GM18907 (cell line): ENCODE measurements at regions not wholly inside any gene's neighbourhood (a gene's known extent, or its start where the extent isn't known, plus 50 kb on each side); places are given as distances from the start of the nearest gene placed in this dataset.

ENCODE experiments used
- ATAC-seq: cut with Tn5 transposase; IDR thresholded peaks from one replicate; pipeline ENCODE4 v1.9.1; 2021; ENCODE audit warnings: mild to moderate bottlenecking, moderate library complexity; ENCODE audit not compliant: unreplicated experiment

- no peak for ATAC-seq
These were observed 207.5 kb upstream of the ADAMTS9 start for GRCh38 chr3:64895106-64895990.

GRCh38 chr3:64894006-64894405, 206.2 kb upstream of the ADAMTS9 start:
- no peak for ATAC-seq

GRCh38 chr3:64892671-64893309, 205.0 kb upstream of the ADAMTS9 start:
- no peak for ATAC-seq

GRCh38 chr3:64891021-64891420, 203.2 kb upstream of the ADAMTS9 start:
- no peak for ATAC-seq

GRCh38 chr3:64890466-64890865, 202.7 kb upstream of the ADAMTS9 start:
- no peak for ATAC-seq

- no peak for ATAC-seq
These were observed 202.2 kb upstream of the ADAMTS9 start for GRCh38 chr3:64890006-64890405.

- no peak for ATAC-seq
These were observed 201.1 kb upstream of the ADAMTS9 start for GRCh38 chr3:64888840-64889392.

GRCh38 chr3:64888165-64888564, 200.4 kb upstream of the ADAMTS9 start:
- ATAC-seq, result no peak

GRCh38 chr3:64885055-64885454, 197.3 kb upstream of the ADAMTS9 start:
- no peak for ATAC-seq

- no peak for ATAC-seq
These were observed 196.7 kb upstream of the ADAMTS9 start for GRCh38 chr3:64884536-64884935.

- no peak for ATAC-seq
These were observed 193.1 kb upstream of the ADAMTS9 start for GRCh38 chr3:64880916-64881315.

GRCh38 chr3:64878362-64878761, 190.6 kb upstream of the ADAMTS9 start:
- no peak for ATAC-seq

GRCh38 chr3:64873400-64873799, 185.6 kb upstream of the ADAMTS9 start:
- ATAC-seq, result no peak

- ATAC-seq, result no peak
These were observed 184.5 kb upstream of the ADAMTS9 start for GRCh38 chr3:64872345-64872744.

- ATAC-seq, result no peak
These were observed 184.0 kb upstream of the ADAMTS9 start for GRCh38 chr3:64871834-64872249.

- no peak for ATAC-seq
These were observed 183.3 kb upstream of the ADAMTS9 start for GRCh38 chr3:64870876-64871646.

GRCh38 chr3:64867224-64867623, 179.4 kb upstream of the ADAMTS9 start:
- ATAC-seq, result no peak

GRCh38 chr3:64865839-64866570, 178.2 kb upstream of the ADAMTS9 start:
- ATAC-seq, result no peak

GRCh38 chr3:64863226-64864212, 175.7 kb upstream of the ADAMTS9 start:
- ATAC-seq, result no peak
